Endothelial cell of umbilical vein (primary cell): ENCODE measurements at regions not wholly inside any gene's neighbourhood (a gene's known extent, or its start where the extent isn't known, plus 50 kb on each side); places are given as distances from the start of the nearest gene placed in this dataset.

Experiments used
- CTCF ChIP-seq, 2 donors: IDR thresholded peaks; 1 replicate in 1 of 2; 2 replicates in 1 of 2; pipeline ENCODE4 v1.5.1; 2011; ENCODE audit warnings: low read length in 2 of 2, mild to moderate bottlenecking in 2 of 2, moderate library complexity in 2 of 2, control low read depth in 1 of 2, inconsistent platforms in 1 of 2, low read depth in 1 of 2; ENCODE audit not compliant: insufficient read depth in 1 of 2; ENCODE audit errors: extremely low read depth in 1 of 2
- EZH2 ChIP-seq: IDR thresholded peaks from 2 replicates; pipeline ENCODE4 v1.6.1; 2012; ENCODE audit warnings: borderline replicate concordance, low read depth, mild to moderate bottlenecking, moderate library complexity, low read length, inconsistent platforms; ENCODE audit not compliant: severe bottlenecking
- FOS ChIP-seq: IDR thresholded peaks from 2 replicates; pipeline ENCODE4 v1.6.1; 2011; ENCODE audit warnings: mild to moderate bottlenecking, low read length, moderate library complexity, borderline replicate concordance; ENCODE audit not compliant: insufficient read depth
- GATA2 ChIP-seq: IDR thresholded peaks from 2 replicates; pipeline ENCODE4 v1.7.0; 2011; ENCODE audit warnings: low read depth, mild to moderate bottlenecking, moderate library complexity, mixed read lengths, low read length; ENCODE audit not compliant: insufficient read length, insufficient read depth
- JUN ChIP-seq: IDR thresholded peaks from 2 replicates; pipeline ENCODE4 v1.6.1; 2011; ENCODE audit warnings: borderline replicate concordance, low read depth; ENCODE audit not compliant: insufficient read length, insufficient read depth
- MAX ChIP-seq: IDR thresholded peaks from 2 replicates; pipeline ENCODE4 v1.6.1; 2011; ENCODE audit not compliant: insufficient read depth, insufficient read length
- MYC ChIP-seq: IDR thresholded peaks from one replicate; pipeline ENCODE4 v1.6.1; 2011; ENCODE audit warnings: mild to moderate bottlenecking, low read depth, low read length
- POLR2A ChIP-seq: IDR thresholded peaks from 2 replicates; pipeline ENCODE4 v1.6.1; 2012; ENCODE audit warnings: low read depth, mild to moderate bottlenecking, control low read depth, low read length
- POLR2AphosphoS5 ChIP-seq: IDR thresholded peaks from 2 replicates; pipeline ENCODE4 v1.6.1; 2012; ENCODE audit warnings: low read depth, mild to moderate bottlenecking, control low read depth, low read length, moderate library complexity; ENCODE audit not compliant: insufficient read depth

- TF ChIP-seq POLR2A, result no peak
- TF ChIP-seq CTCF (IDR thresholded peaks at IDR 0.05; ENCODE audit: extremely low read depth in 1 of 2, insufficient read depth in 1 of 2, low read depth in 1 of 2, low read length in 2 of 2), result no peak
- TF ChIP-seq POLR2AphosphoS5, result no peak
- no peak for TF ChIP-seq FOS
- TF ChIP-seq GATA2, result no peak
- no peak for TF ChIP-seq EZH2
- no peak for TF ChIP-seq JUN
- no peak for TF ChIP-seq MAX
- no peak for TF ChIP-seq MYC
Observed at GRCh38 chr2:6213056-6213780, 521.0 kb downstream of the SOX11 start.
